ENCODE measurements at regions not wholly inside any gene's neighbourhood (a gene's known extent, or its start where the extent isn't known, plus 50 kb on each side); places are given as distances from the start of the nearest gene placed in this dataset.

DNA sequence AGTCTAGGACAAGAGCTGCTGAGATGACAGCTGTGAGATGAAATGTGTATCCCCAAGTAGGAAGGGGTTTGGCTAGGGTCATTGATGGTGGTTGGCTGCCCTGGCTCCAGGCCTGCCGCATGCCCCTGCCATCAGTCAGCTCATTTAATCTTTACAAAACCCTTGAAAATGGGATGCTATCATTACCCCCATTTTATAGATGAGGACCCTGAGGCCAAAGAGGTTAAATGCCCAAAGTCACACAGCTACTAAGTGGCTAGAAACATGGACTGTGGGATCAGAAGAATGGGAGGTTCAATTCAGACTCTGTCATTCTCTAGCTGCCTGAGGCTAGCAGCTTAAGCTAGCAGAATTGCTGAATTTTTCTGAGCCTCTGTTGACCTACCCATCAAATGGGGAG is 198.8 kb downstream of the MAF start:
- TF ChIP-seq, protein P1, sequence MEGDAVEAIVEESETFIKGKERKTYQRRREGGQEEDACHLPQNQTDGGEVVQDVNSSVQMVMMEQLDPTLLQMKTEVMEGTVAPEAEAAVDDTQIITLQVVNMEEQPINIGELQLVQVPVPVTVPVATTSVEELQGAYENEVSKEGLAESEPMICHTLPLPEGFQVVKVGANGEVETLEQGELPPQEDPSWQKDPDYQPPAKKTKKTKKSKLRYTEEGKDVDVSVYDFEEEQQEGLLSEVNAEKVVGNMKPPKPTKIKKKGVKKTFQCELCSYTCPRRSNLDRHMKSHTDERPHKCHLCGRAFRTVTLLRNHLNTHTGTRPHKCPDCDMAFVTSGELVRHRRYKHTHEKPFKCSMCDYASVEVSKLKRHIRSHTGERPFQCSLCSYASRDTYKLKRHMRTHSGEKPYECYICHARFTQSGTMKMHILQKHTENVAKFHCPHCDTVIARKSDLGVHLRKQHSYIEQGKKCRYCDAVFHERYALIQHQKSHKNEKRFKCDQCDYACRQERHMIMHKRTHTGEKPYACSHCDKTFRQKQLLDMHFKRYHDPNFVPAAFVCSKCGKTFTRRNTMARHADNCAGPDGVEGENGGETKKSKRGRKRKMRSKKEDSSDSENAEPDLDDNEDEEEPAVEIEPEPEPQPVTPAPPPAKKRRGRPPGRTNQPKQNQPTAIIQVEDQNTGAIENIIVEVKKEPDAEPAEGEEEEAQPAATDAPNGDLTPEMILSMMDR (IDR thresholded peaks at IDR 0.05; ENCODE audit: low read length) = no peak
- no peak for TF ChIP-seq EZH2 (optimal IDR thresholded peaks at IDR 0.05; ENCODE audit: low read depth, low read length)

Data from MM.1S (cell line).